ENCODE measurements at regions not wholly inside any gene's neighbourhood (a gene's known extent, or its start where the extent isn't known, plus 50 kb on each side); places are given as distances from the start of the nearest gene placed in this dataset.

GRCh38 chr5:131068893-131069643 is 96.0 kb downstream of the HINT1 start:
- Histone ChIP-seq H3K9me3 (ENCODE audit: low read length) (no peaks in the 10 kb centered on the region), H3K27ac (ENCODE audit: low read depth, low read length) (no peak overlapping the region), H3K4me3 (ENCODE audit: low read length) (no peak overlapping the region), H3K36me3 (ENCODE audit: insufficient read depth, low read length) (no peaks in the 10 kb centered on the region), H3K27me3 (ENCODE audit: insufficient read depth, low read length, poor library complexity, severe bottlenecking) (no peaks in the 10 kb centered on the region), H3K4me1 (ENCODE audit: insufficient read depth, low read length) (peaks cover 35% of the 10 kb centered on the region)
- Mint-ChIP-seq H3K36me3 (peaks cover 0 to 19% (median 4%) of the 10 kb centered on the region in 3 donors), H3K9me3 (peaks cover 2 to 16% (median 13%) of the 10 kb centered on the region in 5 donors), H3K4me1 (peaks cover 49 to 57% (median 54%) of the 10 kb centered on the region in 3 donors), H3K4me3 (peak overlapping the region; percentile 66 to 87 (median 71)), H3K27ac (peak overlapping the region; percentile 86 to 95 (median 90)), H3K27me3 (no peaks in the 10 kb centered on the region)
- POLR2A ChIA-PET = no interaction called here
- CTCF ChIA-PET = interaction anchor here (1.0 kb wide), 1 partner anchor 198 kb away, joined by 7 read pairs; no protein-coding TSS in a partner anchor
- DNase-seq = peak; percentile 26 to 77 (median 63)

GRCh38 chr5:131068076-131068475 is 97.0 kb downstream of the HINT1 start:
- peaks cover 56 to 64% (median 62%) of the 10 kb centered on the region in 3 donors for H3K4me1 Mint-ChIP-seq
- H3K27me3 ChIP-seq (ENCODE audit: insufficient read depth, low read length, poor library complexity, severe bottlenecking) = no peaks in the 10 kb centered on the region
- H3K27ac ChIP-seq (ENCODE audit: low read depth, low read length) = no peak overlapping the region
- DNase-seq = no peak
- no peaks in the 10 kb centered on the region for H3K9me3 ChIP-seq (ENCODE audit: low read length)
- peak overlapping the region in 2 of 7 donors; percentile 20 to 24 for H3K4me3 Mint-ChIP-seq
- H3K36me3 ChIP-seq (ENCODE audit: insufficient read depth, low read length) = no peaks in the 10 kb centered on the region
- no peak overlapping the region for H3K4me3 ChIP-seq (ENCODE audit: low read length)
- POLR2A ChIA-PET = no interaction called here
- CTCF ChIA-PET = interaction anchor here (1.0 to 1.6 kb wide), 2 partner anchors 15 to 197 kb away, joined by 3 to 6 read pairs; no protein-coding TSS in a partner anchor
- H3K27ac Mint-ChIP-seq = peak overlapping the region in 7 of 8 donors; percentile 49 to 87 (median 66)
- H3K27me3 Mint-ChIP-seq = no peaks in the 10 kb centered on the region
- H3K9me3 Mint-ChIP-seq = peaks cover 2 to 16% (median 13%) of the 10 kb centered on the region in 5 donors
- peaks cover 0 to 19% (median 4%) of the 10 kb centered on the region in 3 donors for H3K36me3 Mint-ChIP-seq
- H3K4me1 ChIP-seq (ENCODE audit: insufficient read depth, low read length) = peaks cover 40% of the 10 kb centered on the region

- no peaks in the 10 kb centered on the region for H3K36me3 ChIP-seq (ENCODE audit: insufficient read depth, low read length)
- DNase-seq = no peak
- H3K9me3 Mint-ChIP-seq = peaks cover 2 to 16% (median 13%) of the 10 kb centered on the region in 5 donors
- H3K36me3 Mint-ChIP-seq = peaks cover 0 to 19% (median 4%) of the 10 kb centered on the region in 3 donors
- H3K4me1 Mint-ChIP-seq = peaks cover 56 to 64% (median 62%) of the 10 kb centered on the region in 3 donors
- no peaks in the 10 kb centered on the region for H3K9me3 ChIP-seq (ENCODE audit: low read length)
- H3K4me3 Mint-ChIP-seq = no peak overlapping the region
- H3K27me3 Mint-ChIP-seq = no peaks in the 10 kb centered on the region
- H3K4me1 ChIP-seq (ENCODE audit: insufficient read depth, low read length) = peaks cover 40% of the 10 kb centered on the region
- H3K4me3 ChIP-seq (ENCODE audit: low read length) = no peak overlapping the region
- no peaks in the 10 kb centered on the region for H3K27me3 ChIP-seq (ENCODE audit: insufficient read depth, low read length, poor library complexity, severe bottlenecking)
- POLR2A ChIA-PET = no interaction called here
- H3K27ac ChIP-seq (ENCODE audit: low read depth, low read length) = no peak overlapping the region
- H3K27ac Mint-ChIP-seq = peak overlapping the region in 7 of 8 donors; percentile 49 to 87 (median 66)
- CTCF ChIA-PET = interaction anchor here (1.0 to 1.6 kb wide), 2 partner anchors 15 to 196 kb away, joined by 3 to 6 read pairs; no protein-coding TSS in a partner anchor
Measured at GRCh38 chr5:131067636-131068035, 97.4 kb downstream of the HINT1 start.

- Histone ChIP-seq H3K4me3 (ENCODE audit: low read length) (no peak overlapping the region), H3K27me3 (ENCODE audit: insufficient read depth, low read length, poor library complexity, severe bottlenecking) (no peaks in the 10 kb centered on the region), H3K4me1 (ENCODE audit: insufficient read depth, low read length) (peaks cover 31% of the 10 kb centered on the region), H3K27ac (ENCODE audit: low read depth, low read length) (no peak overlapping the region), H3K9me3 (ENCODE audit: low read length) (no peaks in the 10 kb centered on the region), H3K36me3 (ENCODE audit: insufficient read depth, low read length) (no peaks in the 10 kb centered on the region)
- Mint-ChIP-seq H3K4me3 (peak overlapping the region in 6 of 7 donors; percentile 0 to 70 (median 34)), H3K27me3 (no peaks in the 10 kb centered on the region), H3K9me3 (peaks cover 0 to 16% (median 13%) of the 10 kb centered on the region in 5 donors), H3K36me3 (peaks cover 0 to 19% (median 4%) of the 10 kb centered on the region in 3 donors), H3K4me1 (peaks cover 49 to 53% (median 52%) of the 10 kb centered on the region in 3 donors), H3K27ac (peak overlapping the region; percentile 75 to 97 (median 86))
- ChIA-PET POLR2A (no interaction called here), CTCF (interaction anchor here (1.5 kb wide), 1 partner anchor 193 kb away, joined by 5 read pairs; no protein-coding TSS in a partner anchor)
- DNase-seq = no peak
Measured at GRCh38 chr5:131064669-131065371, 100.2 kb downstream of the HINT1 start.

- no peaks in the 10 kb centered on the region for H3K9me3 ChIP-seq (ENCODE audit: low read length)
- no peak for DNase-seq
- no peak overlapping the region for H3K27ac ChIP-seq (ENCODE audit: low read depth, low read length)
- H3K36me3 Mint-ChIP-seq = peaks cover 0 to 29% (median 4%) of the 10 kb centered on the region in 3 donors
- ChIA-PET CTCF (no interaction called here), POLR2A (no interaction called here)
- H3K9me3 Mint-ChIP-seq = peaks cover 2 to 12% (median 6%) of the 10 kb centered on the region in 5 donors
- no peak overlapping the region for H3K27ac Mint-ChIP-seq
- H3K4me3 ChIP-seq (ENCODE audit: low read length) = no peak overlapping the region
- no peaks in the 10 kb centered on the region for H3K36me3 ChIP-seq (ENCODE audit: insufficient read depth, low read length)
- H3K27me3 Mint-ChIP-seq = peaks cover 0 to 1% of the 10 kb centered on the region in 2 donors
- H3K4me3 Mint-ChIP-seq = no peak overlapping the region
- no peaks in the 10 kb centered on the region for H3K27me3 ChIP-seq (ENCODE audit: insufficient read depth, low read length, poor library complexity, severe bottlenecking)
- no peaks in the 10 kb centered on the region for H3K4me1 ChIP-seq (ENCODE audit: insufficient read depth, low read length)
- peaks cover 0 to 1% (median 0%) of the 10 kb centered on the region in 3 donors for H3K4me1 Mint-ChIP-seq
Measured at GRCh38 chr5:131042021-131042789, 122.9 kb downstream of the HINT1 start.

- ChIA-PET POLR2A (no interaction called here), CTCF (no interaction called here)
- no peaks in the 10 kb centered on the region for H3K4me1 ChIP-seq (ENCODE audit: insufficient read depth, low read length)
- no peak overlapping the region for H3K27ac Mint-ChIP-seq
- DNase-seq = no peak
- peaks cover 0 to 12% (median 0%) of the 10 kb centered on the region in 3 donors for H3K36me3 Mint-ChIP-seq
- H3K4me1 Mint-ChIP-seq = no peaks in the 10 kb centered on the region
- H3K4me3 Mint-ChIP-seq = no peak overlapping the region
- H3K9me3 ChIP-seq (ENCODE audit: low read length) = no peaks in the 10 kb centered on the region
- H3K4me3 ChIP-seq (ENCODE audit: low read length) = no peak overlapping the region
- peaks cover 6 to 12% of the 10 kb centered on the region in 2 donors for H3K27me3 Mint-ChIP-seq
- H3K9me3 Mint-ChIP-seq = peaks cover 0 to 2% (median 0%) of the 10 kb centered on the region in 5 donors
- H3K27me3 ChIP-seq (ENCODE audit: insufficient read depth, low read length, poor library complexity, severe bottlenecking) = peaks cover 3% of the 10 kb centered on the region
- H3K36me3 ChIP-seq (ENCODE audit: insufficient read depth, low read length) = no peaks in the 10 kb centered on the region
- no peak overlapping the region for H3K27ac ChIP-seq (ENCODE audit: low read depth, low read length)
Measured at GRCh38 chr5:131023498-131023865, 141.6 kb downstream of the HINT1 start.

- no peak for DNase-seq
- Histone ChIP-seq H3K36me3 (ENCODE audit: insufficient read depth, low read length) (no peaks in the 10 kb centered on the region), H3K4me3 (ENCODE audit: low read length) (no peak overlapping the region), H3K9me3 (ENCODE audit: low read length) (no peaks in the 10 kb centered on the region), H3K4me1 (ENCODE audit: insufficient read depth, low read length) (no peaks in the 10 kb centered on the region), H3K27me3 (ENCODE audit: insufficient read depth, low read length, poor library complexity, severe bottlenecking) (peaks cover 3% of the 10 kb centered on the region), H3K27ac (ENCODE audit: low read depth, low read length) (no peak overlapping the region)
- Mint-ChIP-seq H3K27me3 (peaks cover 6 to 12% of the 10 kb centered on the region in 2 donors), H3K27ac (peak overlapping the region in 1 of 8 donors; percentile 23), H3K4me1 (peaks cover 0 to 2% (median 0%) of the 10 kb centered on the region in 3 donors), H3K9me3 (peaks cover 0 to 2% (median 0%) of the 10 kb centered on the region in 5 donors), H3K4me3 (no peak overlapping the region), H3K36me3 (peaks cover 0 to 17% (median 0%) of the 10 kb centered on the region in 3 donors)
- ChIA-PET CTCF (no interaction called here), POLR2A (no interaction called here)
Measured at GRCh38 chr5:131022811-131023497, 142.1 kb downstream of the HINT1 start.

All from CD8-positive, alpha-beta memory T cell (primary cell).